ENCODE measurements at regions not wholly inside any gene's neighbourhood (a gene's known extent, or its start where the extent isn't known, plus 50 kb on each side); places are given as distances from the start of the nearest gene placed in this dataset.

GRCh38 chr2:13002536-13003331 is 286.0 kb downstream of the TRIB2 start:
- TF ChIP-seq GATA2 (IDR thresholded peaks at IDR 0.05; ENCODE audit: low read depth, low read length) (no peak), GATA3 (IDR thresholded peaks at IDR 0.05; ENCODE audit: low read depth, low read length) (no peak)

Measured in SH-SY5Y (cell line).